ENCODE measurements at regions not wholly inside any gene's neighbourhood (a gene's known extent, or its start where the extent isn't known, plus 50 kb on each side); places are given as distances from the start of the nearest gene placed in this dataset.
"Not testable (repeated sequence)": the region's sequence is repeated elsewhere in the genome, so short reads cannot be mapped to it uniquely, and the experiment has no call there.

- H3K27me3 ChIP-seq (ENCODE audit: control insufficient read depth in 1 of 2, insufficient read depth in 2 of 2, low read length in 2 of 2); H3K4me1 ChIP-seq (ENCODE audit: insufficient read depth, low read length); H3K9me3 Mint-ChIP-seq; H3K4me3 ChIP-seq (ENCODE audit: low read length); CTCF ChIA-PET; H3K4me1 Mint-ChIP-seq (ENCODE audit: low read depth); POLR2A ChIA-PET; DNase-seq; H3K4me3 Mint-ChIP-seq; H3K36me3 ChIP-seq (ENCODE audit: insufficient read depth, low read length); intact Hi-C loops (cut with DNase I, micrococcal nuclease); H3K27me3 Mint-ChIP-seq; ATAC-seq (ENCODE audit: poor library complexity); H3K27ac Mint-ChIP-seq; H3K9me3 ChIP-seq (ENCODE audit: control insufficient read depth in 1 of 2, insufficient read depth in 1 of 2, low read length in 2 of 2); H3K27ac ChIP-seq (ENCODE audit: low read depth in 1 of 2, low read length in 2 of 2); H3K36me3 Mint-ChIP-seq (ENCODE audit: low read depth): not testable (repeated sequence)
These were observed 136.0 kb downstream of the ATP6V0E2 start for GRCh38 chr7:150009620-150010303.

GRCh38 chr7:150016651-150017189 is 143.0 kb downstream of the ATP6V0E2 start:
- H3K36me3 Mint-ChIP-seq (ENCODE audit: low read depth); H3K36me3 ChIP-seq (ENCODE audit: insufficient read depth, low read length); H3K4me1 ChIP-seq (ENCODE audit: insufficient read depth, low read length); H3K4me3 ChIP-seq (ENCODE audit: low read length); H3K9me3 Mint-ChIP-seq; H3K27me3 Mint-ChIP-seq; intact Hi-C loops (cut with DNase I, micrococcal nuclease); ATAC-seq (ENCODE audit: poor library complexity); H3K4me1 Mint-ChIP-seq (ENCODE audit: low read depth); H3K27me3 ChIP-seq (ENCODE audit: control insufficient read depth in 1 of 2, insufficient read depth in 2 of 2, low read length in 2 of 2); H3K4me3 Mint-ChIP-seq; POLR2A ChIA-PET; H3K27ac ChIP-seq (ENCODE audit: low read depth in 1 of 2, low read length in 2 of 2); H3K27ac Mint-ChIP-seq; CTCF ChIA-PET; DNase-seq; H3K9me3 ChIP-seq (ENCODE audit: control insufficient read depth in 1 of 2, insufficient read depth in 1 of 2, low read length in 2 of 2): not testable (repeated sequence)

DNA sequence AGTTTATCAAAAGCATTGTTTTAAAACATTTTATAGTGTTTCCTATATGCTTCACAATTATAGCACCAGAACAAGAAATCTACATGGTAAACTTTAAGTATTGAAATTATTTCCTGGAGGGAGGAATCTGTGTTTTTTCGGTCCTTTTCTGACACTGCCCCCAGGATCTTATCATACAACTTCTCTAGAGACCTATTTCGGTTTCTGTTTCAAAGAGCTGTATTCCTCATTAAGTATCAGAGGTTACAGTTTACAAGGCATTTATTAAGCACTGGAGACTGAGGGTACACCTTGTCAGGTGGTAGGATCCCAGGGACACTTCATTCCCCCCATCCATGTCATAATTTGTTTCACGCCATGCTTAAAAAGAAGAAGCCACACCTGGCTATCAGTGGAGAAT is 146.4 kb downstream of the ATP6V0E2 start:
- CTCF ChIA-PET; POLR2A ChIA-PET; H3K4me1 Mint-ChIP-seq (ENCODE audit: low read depth); DNase-seq; H3K4me3 Mint-ChIP-seq; H3K4me1 ChIP-seq (ENCODE audit: insufficient read depth, low read length); H3K4me3 ChIP-seq (ENCODE audit: low read length); ATAC-seq (ENCODE audit: poor library complexity); H3K27ac ChIP-seq (ENCODE audit: low read depth in 1 of 2, low read length in 2 of 2); H3K36me3 Mint-ChIP-seq (ENCODE audit: low read depth); H3K27ac Mint-ChIP-seq; H3K27me3 Mint-ChIP-seq; H3K36me3 ChIP-seq (ENCODE audit: insufficient read depth, low read length); H3K9me3 Mint-ChIP-seq; H3K27me3 ChIP-seq (ENCODE audit: control insufficient read depth in 1 of 2, insufficient read depth in 2 of 2, low read length in 2 of 2); intact Hi-C loops (cut with DNase I, micrococcal nuclease); H3K9me3 ChIP-seq (ENCODE audit: control insufficient read depth in 1 of 2, insufficient read depth in 1 of 2, low read length in 2 of 2): not testable (repeated sequence)

- H3K9me3 Mint-ChIP-seq; H3K36me3 Mint-ChIP-seq (ENCODE audit: low read depth); H3K4me1 ChIP-seq (ENCODE audit: insufficient read depth, low read length); intact Hi-C loops (cut with DNase I, micrococcal nuclease); DNase-seq; H3K27ac Mint-ChIP-seq; H3K36me3 ChIP-seq (ENCODE audit: insufficient read depth, low read length); H3K4me3 Mint-ChIP-seq; H3K27me3 Mint-ChIP-seq; ATAC-seq (ENCODE audit: poor library complexity); H3K4me3 ChIP-seq (ENCODE audit: low read length); POLR2A ChIA-PET; H3K4me1 Mint-ChIP-seq (ENCODE audit: low read depth); H3K9me3 ChIP-seq (ENCODE audit: control insufficient read depth in 1 of 2, insufficient read depth in 1 of 2, low read length in 2 of 2); CTCF ChIA-PET; H3K27ac ChIP-seq (ENCODE audit: low read depth in 1 of 2, low read length in 2 of 2); H3K27me3 ChIP-seq (ENCODE audit: control insufficient read depth in 1 of 2, insufficient read depth in 2 of 2, low read length in 2 of 2): not testable (repeated sequence)
These were observed 151.1 kb downstream of the ATP6V0E2 start for GRCh38 chr7:150024550-150025490.

DNA sequence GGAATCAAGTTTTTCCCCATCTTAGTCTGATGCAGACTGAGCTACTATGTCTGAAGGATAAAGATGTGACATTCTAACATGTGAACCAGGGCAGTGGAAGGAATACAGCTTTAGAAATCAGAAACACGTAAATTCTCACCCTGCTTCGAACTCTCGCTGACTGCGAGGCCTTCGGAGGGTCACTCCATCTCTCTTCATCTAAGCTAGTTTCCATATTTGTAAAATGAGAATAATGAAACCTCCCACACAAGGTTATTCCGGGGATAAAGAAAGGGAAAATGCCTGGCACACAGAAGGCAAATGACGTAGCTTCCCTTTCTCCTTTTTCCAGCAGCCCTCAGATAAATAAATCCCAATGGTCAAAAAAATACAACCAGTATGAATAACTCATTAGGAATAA is 152.0 kb downstream of the ATP6V0E2 start:
- ATAC-seq (ENCODE audit: poor library complexity); intact Hi-C loops (cut with DNase I, micrococcal nuclease); H3K27ac Mint-ChIP-seq; H3K4me3 ChIP-seq (ENCODE audit: low read length); H3K36me3 Mint-ChIP-seq (ENCODE audit: low read depth); CTCF ChIA-PET; POLR2A ChIA-PET; H3K9me3 Mint-ChIP-seq; H3K4me1 Mint-ChIP-seq (ENCODE audit: low read depth); H3K9me3 ChIP-seq (ENCODE audit: control insufficient read depth in 1 of 2, insufficient read depth in 1 of 2, low read length in 2 of 2); H3K4me1 ChIP-seq (ENCODE audit: insufficient read depth, low read length); H3K4me3 Mint-ChIP-seq; DNase-seq; H3K36me3 ChIP-seq (ENCODE audit: insufficient read depth, low read length); H3K27me3 Mint-ChIP-seq; H3K27me3 ChIP-seq (ENCODE audit: control insufficient read depth in 1 of 2, insufficient read depth in 2 of 2, low read length in 2 of 2); H3K27ac ChIP-seq (ENCODE audit: low read depth in 1 of 2, low read length in 2 of 2): not testable (repeated sequence)

DNA sequence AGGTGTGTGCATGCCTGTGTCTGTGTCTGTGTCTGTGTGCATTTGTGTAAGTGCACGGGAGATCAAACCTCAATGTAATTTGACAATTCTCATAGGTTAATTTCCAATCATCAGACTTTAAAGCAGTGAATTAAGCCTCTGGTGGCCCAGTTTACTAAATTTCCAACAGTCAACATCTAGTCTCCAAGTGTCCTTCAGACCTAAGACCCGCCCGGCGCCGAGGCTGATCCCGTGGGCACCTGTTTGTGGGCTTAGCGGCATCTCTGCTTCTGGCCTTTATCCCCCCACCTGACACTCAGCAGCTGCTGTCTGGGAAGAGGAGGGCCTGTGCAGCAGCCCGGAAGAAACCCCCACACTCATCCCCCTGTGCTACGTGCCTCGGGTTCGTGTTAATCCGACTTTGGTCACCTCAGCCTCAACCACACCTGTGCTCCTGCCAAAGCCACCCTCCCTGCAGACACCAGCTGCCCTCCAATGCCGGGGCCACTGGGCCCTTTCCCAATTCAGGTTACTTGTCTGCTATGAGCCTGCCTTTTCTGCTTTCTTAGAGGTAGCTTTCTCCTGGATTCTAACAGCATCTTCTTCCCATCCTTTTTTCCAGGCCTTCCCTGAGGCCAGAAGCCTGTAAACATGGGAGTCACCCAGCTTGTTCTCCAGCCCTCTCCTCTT is 154.7 kb downstream of the ATP6V0E2 start:
- H3K9me3 Mint-ChIP-seq; H3K27me3 ChIP-seq (ENCODE audit: control insufficient read depth in 1 of 2, insufficient read depth in 2 of 2, low read length in 2 of 2); H3K4me3 ChIP-seq (ENCODE audit: low read length); POLR2A ChIA-PET; H3K4me1 Mint-ChIP-seq (ENCODE audit: low read depth); H3K27ac Mint-ChIP-seq; DNase-seq; H3K4me1 ChIP-seq (ENCODE audit: insufficient read depth, low read length); H3K27ac ChIP-seq (ENCODE audit: low read depth in 1 of 2, low read length in 2 of 2); H3K27me3 Mint-ChIP-seq; CTCF ChIA-PET; H3K4me3 Mint-ChIP-seq; H3K36me3 ChIP-seq (ENCODE audit: insufficient read depth, low read length); intact Hi-C loops (cut with DNase I, micrococcal nuclease); H3K36me3 Mint-ChIP-seq (ENCODE audit: low read depth); H3K9me3 ChIP-seq (ENCODE audit: control insufficient read depth in 1 of 2, insufficient read depth in 1 of 2, low read length in 2 of 2); ATAC-seq (ENCODE audit: poor library complexity): not testable (repeated sequence)

Data from CD4-positive, alpha-beta T cell (primary cell).